ENCODE measurements at regions not wholly inside any gene's neighbourhood (a gene's known extent, or its start where the extent isn't known, plus 50 kb on each side); places are given as distances from the start of the nearest gene placed in this dataset.
A peak's percentile ranks its signal among the peaks of the same experiment; 100 is the strongest.

DNA sequence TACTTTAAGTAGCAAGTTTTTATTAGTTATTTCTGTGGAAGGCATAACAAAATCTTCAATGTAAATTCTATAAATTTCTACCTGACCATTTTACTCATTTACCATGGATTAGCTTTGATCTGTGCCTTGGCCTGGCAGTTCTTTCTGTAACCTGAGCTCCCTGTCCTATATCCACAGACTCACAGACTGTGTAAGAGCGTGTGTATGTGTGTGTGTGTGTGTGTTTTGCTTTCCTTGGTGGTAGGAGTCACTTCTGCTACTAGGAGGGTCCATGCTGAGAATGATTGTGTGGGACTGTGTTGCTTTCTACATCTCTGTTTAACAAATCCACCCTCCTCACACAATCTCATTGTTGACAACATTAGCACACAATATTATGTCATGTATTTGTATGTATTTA, 221.2 kb upstream of the PELI2 start:
- no peak for TF ChIP-seq CTCF (conservative IDR thresholded peaks at IDR 0.05; ENCODE audit: control insufficient read depth, insufficient read depth, low read depth, low read length)
- no peak overlapping the region for H3K4me3 ChIP-seq (ENCODE audit: control insufficient read depth, low read depth, low read length)
- no peak for DNase-seq (ENCODE audit: low read depth)

DNA sequence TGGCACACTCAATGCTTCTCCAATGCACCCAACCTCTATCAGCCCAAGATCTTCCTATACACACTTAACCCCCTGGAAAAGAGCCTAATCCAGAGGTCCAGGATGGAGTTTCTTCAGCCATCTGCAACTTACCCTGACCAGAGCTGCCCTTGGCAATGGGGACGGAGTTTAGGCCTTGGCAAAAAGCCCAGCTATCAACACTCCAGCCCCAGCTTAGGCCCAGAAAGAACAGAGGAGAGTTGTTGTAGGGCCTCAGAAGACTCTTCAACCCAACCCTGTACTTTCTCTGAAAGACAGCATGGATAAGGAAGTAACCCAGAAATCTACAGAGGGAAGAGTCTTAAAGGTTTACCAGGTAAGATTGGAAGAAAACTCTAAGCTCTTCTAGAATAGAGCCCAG, 219.3 kb upstream of the PELI2 start:
- TF ChIP-seq CTCF (conservative IDR thresholded peaks at IDR 0.05; ENCODE audit: control insufficient read depth, insufficient read depth, low read depth, low read length) = no peak
- no peak overlapping the region for H3K4me3 ChIP-seq (ENCODE audit: control insufficient read depth, low read depth, low read length)
- no peak for DNase-seq (ENCODE audit: low read depth)

DNA sequence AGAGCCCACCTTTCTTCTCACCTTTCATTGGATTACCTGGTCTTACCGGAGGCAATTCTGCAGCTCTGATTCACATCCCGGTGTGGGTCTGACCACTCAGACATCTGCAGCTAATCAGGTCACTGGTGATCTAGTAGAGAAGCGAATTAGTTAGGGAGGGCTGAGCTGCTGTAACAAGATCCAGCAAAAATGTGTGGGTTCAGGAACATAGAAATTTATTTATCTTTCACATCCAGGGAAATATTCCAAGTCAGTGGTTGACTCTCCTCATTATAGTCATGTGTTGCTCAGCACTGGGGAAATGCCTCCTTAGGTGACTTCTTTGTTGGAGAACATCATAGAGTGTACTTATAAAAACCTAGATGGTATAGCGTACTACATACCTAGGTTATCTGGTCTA, 218.7 kb upstream of the PELI2 start:
- no peak for TF ChIP-seq CTCF (conservative IDR thresholded peaks at IDR 0.05; ENCODE audit: control insufficient read depth, insufficient read depth, low read depth, low read length)
- no peak overlapping the region for H3K4me3 ChIP-seq (ENCODE audit: control insufficient read depth, low read depth, low read length)

DNA sequence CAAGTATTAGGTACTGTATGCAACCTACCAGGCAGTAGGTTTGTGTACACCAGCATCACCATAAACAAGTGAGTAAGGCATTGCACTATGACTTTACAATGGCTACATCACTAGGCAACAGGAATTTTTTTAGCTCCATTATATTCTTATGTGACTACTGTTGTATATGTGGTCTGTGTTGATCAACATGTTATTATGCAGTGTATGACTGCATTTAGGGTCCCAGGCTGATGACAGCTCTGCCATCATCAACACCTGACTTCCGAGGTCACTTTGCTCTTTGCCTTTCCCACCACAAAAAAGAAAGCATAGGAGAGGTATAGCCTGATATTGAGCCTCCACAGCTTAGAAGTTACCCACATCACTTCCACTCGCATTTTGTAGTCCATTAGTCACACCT, 217.5 kb upstream of the PELI2 start:
- H3K4me3 ChIP-seq (ENCODE audit: control insufficient read depth, low read depth, low read length) = no peak overlapping the region
- no peak for TF ChIP-seq CTCF (conservative IDR thresholded peaks at IDR 0.05; ENCODE audit: control insufficient read depth, insufficient read depth, low read depth, low read length)
- no peak for DNase-seq (ENCODE audit: low read depth)

More for the DNA sequence above, 218.7 kb upstream of the PELI2 start:
- peak; percentile 28 for DNase-seq (ENCODE audit: low read depth)

- no peak for DNase-seq (ENCODE audit: low read depth)
- TF ChIP-seq CTCF (conservative IDR thresholded peaks at IDR 0.05; ENCODE audit: control insufficient read depth, insufficient read depth, low read depth, low read length) = no peak
- H3K4me3 ChIP-seq (ENCODE audit: control insufficient read depth, low read depth, low read length) = no peak overlapping the region
Observed at GRCh38 chr14:55901291-55901690, 216.9 kb upstream of the PELI2 start.

DNA sequence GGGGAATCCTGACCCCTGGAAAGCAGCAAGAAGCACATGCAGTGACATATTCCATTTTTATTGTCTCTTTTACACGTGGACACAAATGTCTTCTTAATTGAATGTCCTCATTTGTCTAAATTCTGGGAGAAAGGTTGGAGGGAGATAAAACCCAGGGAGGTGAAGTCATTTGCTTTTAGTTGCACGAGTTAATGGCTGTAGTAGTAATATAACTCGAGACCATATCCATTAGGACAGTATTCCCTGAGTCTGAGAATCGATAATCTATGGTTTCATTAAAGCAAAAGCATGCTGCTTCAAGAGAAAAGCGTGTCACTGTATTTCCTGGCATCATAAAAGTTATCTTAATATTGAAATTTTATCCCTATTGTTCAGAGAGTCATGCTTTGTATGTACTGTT, 216.0 kb upstream of the PELI2 start:
- H3K4me3 ChIP-seq (ENCODE audit: control insufficient read depth, low read depth, low read length) = no peak overlapping the region
- no peak for TF ChIP-seq CTCF (conservative IDR thresholded peaks at IDR 0.05; ENCODE audit: control insufficient read depth, insufficient read depth, low read depth, low read length)
- DNase-seq (ENCODE audit: low read depth) = no peak

GRCh38 chr14:55904086-55904485, 214.1 kb upstream of the PELI2 start:
- no peak for TF ChIP-seq CTCF (conservative IDR thresholded peaks at IDR 0.05; ENCODE audit: control insufficient read depth, insufficient read depth, low read depth, low read length)
- H3K4me3 ChIP-seq (ENCODE audit: control insufficient read depth, low read depth, low read length) = no peak overlapping the region
- no peak for DNase-seq (ENCODE audit: low read depth)

Data from fibroblast of mammary gland (primary cell).